Breast epithelium (tissue), 3 donors: ENCODE measurements at regions not wholly inside any gene's neighbourhood (a gene's known extent, or its start where the extent isn't known, plus 50 kb on each side); places are given as distances from the start of the nearest gene placed in this dataset.

Experiments
- POLR2A ChIP-seq: fragments of 450-650 bp; IDR thresholded peaks from one replicate; pipeline ENCODE4 v1.6.1; 2016; ENCODE audit warnings: antibody characterized with exemption, mild to moderate bottlenecking, moderate library complexity
- TF ChIP-seq, protein P1 (sequence below), 3 donors: fragments of 450-650 bp; IDR thresholded peaks; one replicate each; pipeline ENCODE4 v1.5.1; 2016 to 2017; ENCODE audit warnings: antibody characterized with exemption in 3 of 3, mild to moderate bottlenecking in 3 of 3, moderate library complexity in 3 of 3

DNA sequence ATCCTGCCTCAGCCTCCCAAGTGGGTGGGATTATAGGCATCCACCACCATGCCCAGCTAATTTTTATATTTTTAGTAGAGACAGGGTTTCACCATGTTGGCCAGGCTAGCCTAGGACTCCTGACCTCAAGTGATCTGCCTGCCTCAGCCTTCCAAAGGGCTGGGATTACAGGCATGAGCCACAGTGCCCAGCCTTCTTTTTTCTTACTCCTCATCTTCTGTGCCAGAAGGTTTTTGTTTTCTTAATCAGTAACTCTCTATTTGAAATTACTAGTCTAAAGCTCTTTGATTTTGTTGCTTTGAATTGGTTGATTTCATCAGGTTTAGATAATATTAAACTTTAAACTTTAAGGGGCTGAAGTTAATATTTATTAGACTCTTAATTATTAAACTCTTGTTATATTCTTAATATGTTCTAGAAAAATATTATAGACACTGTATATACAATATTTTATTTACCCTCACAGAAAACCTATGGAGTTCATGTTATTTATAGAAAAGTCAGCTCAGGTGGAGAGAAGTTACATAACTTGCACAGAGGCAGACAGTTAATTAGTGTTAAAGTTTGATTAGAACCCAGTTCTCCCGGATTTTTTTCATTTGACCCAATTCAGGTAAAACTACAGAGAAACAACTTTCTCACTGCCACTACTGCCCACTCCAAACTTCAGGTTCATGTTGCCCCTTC is 177.4 kb upstream of the SGK1 start:
- TF ChIP-seq, protein P1, sequence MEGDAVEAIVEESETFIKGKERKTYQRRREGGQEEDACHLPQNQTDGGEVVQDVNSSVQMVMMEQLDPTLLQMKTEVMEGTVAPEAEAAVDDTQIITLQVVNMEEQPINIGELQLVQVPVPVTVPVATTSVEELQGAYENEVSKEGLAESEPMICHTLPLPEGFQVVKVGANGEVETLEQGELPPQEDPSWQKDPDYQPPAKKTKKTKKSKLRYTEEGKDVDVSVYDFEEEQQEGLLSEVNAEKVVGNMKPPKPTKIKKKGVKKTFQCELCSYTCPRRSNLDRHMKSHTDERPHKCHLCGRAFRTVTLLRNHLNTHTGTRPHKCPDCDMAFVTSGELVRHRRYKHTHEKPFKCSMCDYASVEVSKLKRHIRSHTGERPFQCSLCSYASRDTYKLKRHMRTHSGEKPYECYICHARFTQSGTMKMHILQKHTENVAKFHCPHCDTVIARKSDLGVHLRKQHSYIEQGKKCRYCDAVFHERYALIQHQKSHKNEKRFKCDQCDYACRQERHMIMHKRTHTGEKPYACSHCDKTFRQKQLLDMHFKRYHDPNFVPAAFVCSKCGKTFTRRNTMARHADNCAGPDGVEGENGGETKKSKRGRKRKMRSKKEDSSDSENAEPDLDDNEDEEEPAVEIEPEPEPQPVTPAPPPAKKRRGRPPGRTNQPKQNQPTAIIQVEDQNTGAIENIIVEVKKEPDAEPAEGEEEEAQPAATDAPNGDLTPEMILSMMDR (IDR thresholded peaks at IDR 0.05), result no peak
- no peak for TF ChIP-seq POLR2A
